ENCODE measurements at regions not wholly inside any gene's neighbourhood (a gene's known extent, or its start where the extent isn't known, plus 50 kb on each side); places are given as distances from the start of the nearest gene placed in this dataset.
"Not testable (repeated sequence)": the region's sequence is repeated elsewhere in the genome, so short reads cannot be mapped to it uniquely, and the experiment has no call there.

GRCh38 chr2:180882959-180883358, 97.4 kb upstream of the UBE2E3 start:
- Histone ChIP-seq H3K4me3 (ENCODE audit: low read depth, low read length, poor library complexity, severe bottlenecking) (no peak overlapping the region), H3K27ac (ENCODE audit: low read depth, low read length, poor library complexity, severe bottlenecking) (no peak overlapping the region), H3K9me3 (ENCODE audit: low read depth, low read length, poor library complexity, severe bottlenecking) (no peaks in the 10 kb centered on the region), H3K36me3 (ENCODE audit: insufficient read depth, low read length, poor library complexity, severe bottlenecking) (no peaks in the 10 kb centered on the region), H3K27me3 (replicated peaks; ENCODE audit: insufficient read depth, low read depth, low read length, poor library complexity) (no peaks in the 10 kb centered on the region), H3K4me1 (ENCODE audit: insufficient read depth, low read length, poor library complexity, severe bottlenecking) (no peaks in the 10 kb centered on the region)
- CTCF ChIA-PET = no interaction called here
- DNase-seq (ENCODE audit: low spot score) = no peak
- no TSS peak for BruUV-seq (replicated peaks)
- POLR2A ChIA-PET (ENCODE audit: low non-redundant PET) = no interaction called here
- intact Hi-C loops (cut with micrococcal nuclease; ENCODE audit: unreplicated experiment) = no loop called here
- TF ChIP-seq, protein P1, sequence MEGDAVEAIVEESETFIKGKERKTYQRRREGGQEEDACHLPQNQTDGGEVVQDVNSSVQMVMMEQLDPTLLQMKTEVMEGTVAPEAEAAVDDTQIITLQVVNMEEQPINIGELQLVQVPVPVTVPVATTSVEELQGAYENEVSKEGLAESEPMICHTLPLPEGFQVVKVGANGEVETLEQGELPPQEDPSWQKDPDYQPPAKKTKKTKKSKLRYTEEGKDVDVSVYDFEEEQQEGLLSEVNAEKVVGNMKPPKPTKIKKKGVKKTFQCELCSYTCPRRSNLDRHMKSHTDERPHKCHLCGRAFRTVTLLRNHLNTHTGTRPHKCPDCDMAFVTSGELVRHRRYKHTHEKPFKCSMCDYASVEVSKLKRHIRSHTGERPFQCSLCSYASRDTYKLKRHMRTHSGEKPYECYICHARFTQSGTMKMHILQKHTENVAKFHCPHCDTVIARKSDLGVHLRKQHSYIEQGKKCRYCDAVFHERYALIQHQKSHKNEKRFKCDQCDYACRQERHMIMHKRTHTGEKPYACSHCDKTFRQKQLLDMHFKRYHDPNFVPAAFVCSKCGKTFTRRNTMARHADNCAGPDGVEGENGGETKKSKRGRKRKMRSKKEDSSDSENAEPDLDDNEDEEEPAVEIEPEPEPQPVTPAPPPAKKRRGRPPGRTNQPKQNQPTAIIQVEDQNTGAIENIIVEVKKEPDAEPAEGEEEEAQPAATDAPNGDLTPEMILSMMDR (conservative IDR thresholded peaks at IDR 0.05; ENCODE audit: low read depth, low read length) = no peak
- no peak for TF ChIP-seq EZH2 (IDR thresholded peaks at IDR 0.05; ENCODE audit: borderline replicate concordance, low read depth, low read length, poor library complexity, severe bottlenecking)

- DNase-seq (ENCODE audit: low spot score) = no peak
- no TSS peak for BruUV-seq (replicated peaks)
- intact Hi-C loops (cut with micrococcal nuclease; ENCODE audit: unreplicated experiment) = no loop called here
- no peak for TF ChIP-seq EZH2 (IDR thresholded peaks at IDR 0.05; ENCODE audit: borderline replicate concordance, low read depth, low read length, poor library complexity, severe bottlenecking)
- TF ChIP-seq, protein P1 (conservative IDR thresholded peaks at IDR 0.05; ENCODE audit: low read depth, low read length) = no peak
- Histone ChIP-seq H3K4me3 (ENCODE audit: low read depth, low read length, poor library complexity, severe bottlenecking) (no peak overlapping the region), H3K27me3 (replicated peaks; ENCODE audit: insufficient read depth, low read depth, low read length, poor library complexity) (no peaks in the 10 kb centered on the region), H3K36me3 (ENCODE audit: insufficient read depth, low read length, poor library complexity, severe bottlenecking) (no peaks in the 10 kb centered on the region), H3K27ac (ENCODE audit: low read depth, low read length, poor library complexity, severe bottlenecking) (no peak overlapping the region), H3K4me1 (ENCODE audit: insufficient read depth, low read length, poor library complexity, severe bottlenecking) (no peaks in the 10 kb centered on the region), H3K9me3 (ENCODE audit: low read depth, low read length, poor library complexity, severe bottlenecking) (no peaks in the 10 kb centered on the region)
- ChIA-PET POLR2A (ENCODE audit: low non-redundant PET) (interaction anchor here (0.7 kb wide), 1 partner anchor 133 kb away, joined by 3 read pairs; no protein-coding TSS in a partner anchor), CTCF (no interaction called here)
Observed at GRCh38 chr2:180876506-180876905, 103.9 kb upstream of the UBE2E3 start.

- intact Hi-C loops (cut with micrococcal nuclease; ENCODE audit: unreplicated experiment) = no loop called here
- BruUV-seq (replicated peaks) = no TSS peak
- Histone ChIP-seq H3K27ac (ENCODE audit: low read depth, low read length, poor library complexity, severe bottlenecking) (no peak overlapping the region), H3K4me3 (ENCODE audit: low read depth, low read length, poor library complexity, severe bottlenecking) (no peak overlapping the region), H3K27me3 (replicated peaks; ENCODE audit: insufficient read depth, low read depth, low read length, poor library complexity) (no peaks in the 10 kb centered on the region), H3K9me3 (ENCODE audit: low read depth, low read length, poor library complexity, severe bottlenecking) (no peaks in the 10 kb centered on the region), H3K4me1 (ENCODE audit: insufficient read depth, low read length, poor library complexity, severe bottlenecking) (no peaks in the 10 kb centered on the region), H3K36me3 (ENCODE audit: insufficient read depth, low read length, poor library complexity, severe bottlenecking) (no peaks in the 10 kb centered on the region)
- CTCF ChIA-PET = no interaction called here
- POLR2A ChIA-PET (ENCODE audit: low non-redundant PET) = no interaction called here
- TF ChIP-seq EZH2 (IDR thresholded peaks at IDR 0.05; ENCODE audit: borderline replicate concordance, low read depth, low read length, poor library complexity, severe bottlenecking) = no peak
- TF ChIP-seq, protein P1 (conservative IDR thresholded peaks at IDR 0.05; ENCODE audit: low read depth, low read length) = no peak
- no peak for DNase-seq (ENCODE audit: low spot score)
Observed at GRCh38 chr2:180873219-180873618, 107.2 kb upstream of the UBE2E3 start.

DNA sequence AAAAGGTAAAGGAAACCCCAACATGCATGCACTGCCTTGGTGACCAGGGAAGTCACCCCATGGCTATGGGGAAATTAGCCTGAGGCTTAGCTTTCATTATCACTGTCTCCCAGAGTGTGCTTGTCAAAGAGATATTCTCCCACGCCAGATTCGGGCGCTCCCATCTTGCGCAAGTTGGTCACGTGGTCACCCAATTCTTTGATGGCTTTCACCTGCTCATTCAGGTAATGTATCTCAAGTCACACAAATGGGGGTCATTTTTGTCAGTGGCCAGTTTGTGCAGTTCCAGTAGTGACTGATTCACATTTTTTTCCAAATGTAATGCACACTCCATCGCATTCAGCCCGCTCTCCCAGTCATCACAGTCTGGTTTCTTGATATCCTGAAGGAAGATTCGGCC, 107.6 kb upstream of the UBE2E3 start:
- BruUV-seq (replicated peaks); DNase-seq (ENCODE audit: low spot score); H3K27me3 ChIP-seq (replicated peaks; ENCODE audit: insufficient read depth, low read depth, low read length, poor library complexity); CTCF ChIA-PET; H3K36me3 ChIP-seq (ENCODE audit: insufficient read depth, low read length, poor library complexity, severe bottlenecking); intact Hi-C loops (cut with micrococcal nuclease; ENCODE audit: unreplicated experiment); H3K4me1 ChIP-seq (ENCODE audit: insufficient read depth, low read length, poor library complexity, severe bottlenecking); POLR2A ChIA-PET (ENCODE audit: low non-redundant PET); H3K9me3 ChIP-seq (ENCODE audit: low read depth, low read length, poor library complexity, severe bottlenecking); H3K4me3 ChIP-seq (ENCODE audit: low read depth, low read length, poor library complexity, severe bottlenecking); H3K27ac ChIP-seq (ENCODE audit: low read depth, low read length, poor library complexity, severe bottlenecking): not testable (repeated sequence)

All from A673 (cell line).